HCT116 (cell line): ENCODE measurements at regions not wholly inside any gene's neighbourhood (a gene's known extent, or its start where the extent isn't known, plus 50 kb on each side); places are given as distances from the start of the nearest gene placed in this dataset.

ENCODE experiments used
- ATAC-seq: fragments of 200-7000 bp; cut with Tn5 transposase; 2 replicates; pipeline ENCODE4 v1.9.1; 2020; ENCODE audit warnings: mild to moderate bottlenecking, moderate library complexity
- BruUV-seq: library from RNA; stranded (reverse); fragments of 400-500 nt; replicated peaks from 2 replicates; lab custom pipeline; 2021; lab: Mats Ljungman, UMichigan
- CTCF ChIA-PET: fragments of 300-600 bp; sonication (Branson Sonifier 250); formaldehyde crosslinking; loops from one replicate; lab custom pipeline; 2021; ENCODE audit warnings: antibody characterized with exemption; lab: Charles Lee
- POLR2A ChIA-PET: fragments of 300-600, 350-600 bp; sonication (Branson Sonifier 250); formaldehyde crosslinking; loops from one replicate; lab custom pipeline; 2021; ENCODE audit warnings: antibody characterized with exemption; lab: Charles Lee
- RAD21 ChIA-PET, 2 experiments: fragments of 300-600 bp; sonication (Branson Sonifier 250); formaldehyde crosslinking; loops; one replicate each; lab custom pipeline; 2023; ENCODE audit warnings: low total read pairs in 2 of 2; ENCODE audit not compliant: uncharacterized antibody in 2 of 2, unreplicated experiment in 2 of 2, low non-redundant PET in 1 of 2; lab: Charles Lee
- DNase-seq: peaks from one replicate; pipeline ENCODE4 v3.0.0-alpha.2; 2010; ENCODE audit warnings: low read depth, low spot score
- H2AFZ ChIP-seq: fragments of 200-600 bp; shearing (Covaris generic), sonication (generic); 2 replicates; pipeline ENCODE4 v1.6.1; 2017; ENCODE audit warnings: low read depth, mixed run types, mixed read lengths, antibody characterized with exemption, low read length; ENCODE audit not compliant: poor library complexity, severe bottlenecking
- H3K27ac ChIP-seq: 2 replicates; pipeline ENCODE4 v1.5.1; 2012; ENCODE audit warnings: low read depth, low read length
- H3K27me3 ChIP-seq: fragments of 200-600 bp; sonication (generic); 2 replicates; pipeline ENCODE4 v1.6.1; 2016; ENCODE audit warnings: mixed run types, low read length, mixed read lengths; ENCODE audit not compliant: insufficient read depth
- H3K36me3 ChIP-seq, 2 experiments: fragments of 200-500 bp in 1 of 2; fragments of 200-600 bp in 1 of 2; sonication (Bioruptor generic) in 1 of 2; sonication (generic) in 1 of 2; 2 replicates each; pipeline versions ENCODE4 v1.5.1 to v1.6.1; 2014 to 2016; ENCODE audit warnings: low read length in 2 of 2, inconsistent platforms in 1 of 2, mixed read lengths in 1 of 2, mixed run types in 1 of 2; ENCODE audit not compliant: insufficient read depth in 2 of 2, control insufficient read depth in 1 of 2
- H3K4me1 ChIP-seq, 2 experiments: fragments of 200-600 bp in 1 of 2; sonication (generic) in 1 of 2; 2 replicates each; pipeline versions ENCODE4 v1.5.1 to v1.6.1; 2012 to 2017; ENCODE audit warnings: low read length in 2 of 2, inconsistent platforms in 1 of 2, mild to moderate bottlenecking in 1 of 2, mixed read lengths in 1 of 2, mixed run types in 1 of 2, moderate library complexity in 1 of 2; ENCODE audit not compliant: insufficient read depth in 2 of 2, control insufficient read depth in 1 of 2
- H3K4me2 ChIP-seq: fragments of 200-600 bp; sonication (generic); 2 replicates; pipeline ENCODE4 v1.6.1; 2017; ENCODE audit warnings: mixed run types, low read length, mixed read lengths
- H3K4me3 ChIP-seq, 2 experiments: fragments of 200-600 bp in 1 of 2; sonication (generic) in 1 of 2; replicated peaks in 1 of 2; 2 replicates each; pipeline ENCODE4 v1.5.1; 2011 to 2016; ENCODE audit warnings: low read length in 2 of 2, control low read depth in 1 of 2, low read depth in 1 of 2, mild to moderate bottlenecking in 1 of 2, mixed read lengths in 1 of 2, mixed run types in 1 of 2
- H3K79me2 ChIP-seq: fragments of 200-600 bp; sonication (generic); 2 replicates; pipeline ENCODE4 v1.6.1; 2017; ENCODE audit warnings: mild to moderate bottlenecking, mixed run types, low read length, moderate library complexity, mixed read lengths; ENCODE audit not compliant: insufficient read depth
- H3K9ac ChIP-seq: fragments of 200-600 bp; sonication (generic); 2 replicates; pipeline ENCODE4 v1.6.1; 2016; ENCODE audit warnings: low read length, mixed read lengths
- H3K9me2 ChIP-seq: fragments of 200-600 bp; sonication (generic), shearing (Covaris generic); 2 replicates; pipeline ENCODE4 v1.6.1; 2017; ENCODE audit warnings: mixed run types, mild to moderate bottlenecking, moderate library complexity; ENCODE audit not compliant: insufficient read depth
- H3K9me3 ChIP-seq, 2 experiments: fragments of 200-500 bp in 1 of 2; fragments of 200-600 bp in 1 of 2; sonication (Bioruptor generic) in 1 of 2; sonication (generic) in 1 of 2; 2 replicates each; pipeline ENCODE4 v1.6.1; 2014 to 2017; ENCODE audit warnings: low read length in 2 of 2, mixed read lengths in 2 of 2, inconsistent platforms in 1 of 2, low read depth in 1 of 2, mild to moderate bottlenecking in 1 of 2, mixed run types in 1 of 2, moderate library complexity in 1 of 2; ENCODE audit not compliant: control insufficient read depth in 1 of 2, insufficient read depth in 1 of 2
- H4K20me1 ChIP-seq: fragments of 200-600 bp; sonication (generic), shearing (Covaris generic); 2 replicates; pipeline ENCODE4 v1.6.1; 2017; ENCODE audit warnings: mixed run types, mild to moderate bottlenecking, moderate library complexity; ENCODE audit not compliant: insufficient read depth
- CBX3 ChIP-seq: IDR thresholded peaks from 2 replicates; pipeline ENCODE4 v1.6.1; 2012; ENCODE audit warnings: low read depth
- CTCF ChIP-seq, 3 experiments: fragments of 200-600 bp in 1 of 3; sonication (generic) in 1 of 3; IDR thresholded peaks in 2 of 3; conservative IDR thresholded peaks in 1 of 3; 2 replicates each; pipeline ENCODE4 v1.5.1; 2012 to 2017; ENCODE audit warnings: low read depth in 2 of 3, low read length in 2 of 3, antibody characterized with exemption in 1 of 3, borderline replicate concordance in 1 of 3, control low read depth in 1 of 3, mild to moderate bottlenecking in 1 of 3, mixed read lengths in 1 of 3, mixed run types in 1 of 3, moderate library complexity in 1 of 3; ENCODE audit not compliant: insufficient read depth in 1 of 3
- EGR1 ChIP-seq: IDR thresholded peaks from 2 replicates; pipeline ENCODE4 v1.6.1; 2012; ENCODE audit warnings: low read depth
- ELF1 ChIP-seq: IDR thresholded peaks from 2 replicates; pipeline ENCODE4 v1.6.1; 2012; ENCODE audit warnings: low read depth, borderline replicate concordance
- EZH2 ChIP-seq: fragments of 200-600 bp; sonication (generic); IDR thresholded peaks from 2 replicates; pipeline ENCODE4 v1.6.1; 2017; ENCODE audit warnings: antibody characterized with exemption, mixed run types
- EZH2phosphoT487 ChIP-seq: fragments of 200-600 bp; IDR thresholded peaks from 2 replicates; pipeline ENCODE4 v1.6.1; 2018; ENCODE audit warnings: antibody characterized with exemption, borderline replicate concordance
- FOSL1 ChIP-seq: IDR thresholded peaks from 2 replicates; pipeline ENCODE4 v1.6.1; 2012; ENCODE audit warnings: low read depth
- JUND ChIP-seq: IDR thresholded peaks from 2 replicates; pipeline ENCODE4 v1.6.1; 2012
- MAX ChIP-seq: IDR thresholded peaks from 2 replicates; pipeline ENCODE4 v1.6.1; 2012
- POLR2A ChIP-seq: IDR thresholded peaks from 2 replicates; pipeline ENCODE4 v1.7.0; 2011; ENCODE audit warnings: borderline replicate concordance; ENCODE audit not compliant: insufficient read depth, insufficient read length; ENCODE audit errors: extremely low read depth
- POLR2AphosphoS5 ChIP-seq: IDR thresholded peaks from 2 replicates; pipeline ENCODE4 v1.6.1; 2011; ENCODE audit warnings: mild to moderate bottlenecking, low read depth, low read length, moderate library complexity
- REST ChIP-seq: IDR thresholded peaks from 2 replicates; pipeline ENCODE4 v1.6.1; 2012; ENCODE audit warnings: low read depth
- SIN3A ChIP-seq: IDR thresholded peaks from 2 replicates; pipeline ENCODE4 v1.6.1; 2012; ENCODE audit warnings: low read depth
- SP1 ChIP-seq: IDR thresholded peaks from 2 replicates; pipeline ENCODE4 v1.6.1; 2012; ENCODE audit warnings: low read depth
- TCF7L2 ChIP-seq: IDR thresholded peaks from 2 replicates; pipeline ENCODE4 v1.7.0; 2011; ENCODE audit warnings: borderline replicate concordance, inconsistent platforms; ENCODE audit not compliant: insufficient read depth, insufficient read length; ENCODE audit errors: extremely low read depth
- YY1 ChIP-seq: IDR thresholded peaks from 2 replicates; pipeline ENCODE4 v1.6.1; 2011; ENCODE audit warnings: low read length, low read depth, moderate library complexity, mild to moderate bottlenecking; ENCODE audit not compliant: insufficient replicate concordance; ENCODE audit errors: extremely low read depth
- ZNF274 ChIP-seq: fragments of 200-500 bp; sonication (Bioruptor generic); IDR thresholded peaks from 2 replicates; pipeline ENCODE4 v1.6.1; 2014; ENCODE audit warnings: mild to moderate bottlenecking, low read depth, low read length, inconsistent platforms
- intact Hi-C: fragments of 100-400 bp; cut with micrococcal nuclease; formaldehyde crosslinking; loops from 2 replicates; pipeline ENCODE4 v1.10.0; 2022
- TF ChIP-seq, protein P1 (sequence below): IDR thresholded peaks from 2 replicates; pipeline ENCODE4 v1.6.1; 2012

- POLR2A ChIA-PET: no interaction called here
- Histone ChIP-seq H3K36me3 (no peaks in the 10 kb centered on the region), H2AFZ (no peak overlapping the region), H3K27ac (no peak overlapping the region), H3K79me2 (no peaks in the 10 kb centered on the region), H3K4me3 (no peak overlapping the region), H3K4me2 (no peak overlapping the region), H3K9ac (no peak overlapping the region), H3K27me3 (no peaks in the 10 kb centered on the region), H3K9me2 (no peaks in the 10 kb centered on the region), H4K20me1 (no peaks in the 10 kb centered on the region), H3K4me1 (no peaks in the 10 kb centered on the region), H3K9me3 (no peaks in the 10 kb centered on the region)
- ATAC-seq (no peak), DNase-seq (no peak)
- intact Hi-C loops: no loop called here
- RAD21 ChIA-PET: no interaction called here
- CTCF ChIA-PET: no interaction called here
- TF ChIP-seq EGR1 (no peak), TCF7L2 (no peak), SP1 (no peak), CTCF (IDR thresholded peaks at IDR 0.05 in 2 of 3, conservative IDR thresholded peaks at IDR 0.05 in 1 of 3; ENCODE audit: borderline replicate concordance in 1 of 3, insufficient read depth in 1 of 3, low read depth in 2 of 3, low read length in 2 of 3) (no peak), POLR2A (no peak), REST (no peak), FOSL1 (no peak), POLR2AphosphoS5 (no peak), EZH2 (no peak), EZH2phosphoT487 (no peak), ZNF274 (no peak), CBX3 (no peak), YY1 (no peak), ELF1 (no peak), JUND (no peak), SIN3A (no peak), MAX (no peak)
- TF ChIP-seq, protein P1, sequence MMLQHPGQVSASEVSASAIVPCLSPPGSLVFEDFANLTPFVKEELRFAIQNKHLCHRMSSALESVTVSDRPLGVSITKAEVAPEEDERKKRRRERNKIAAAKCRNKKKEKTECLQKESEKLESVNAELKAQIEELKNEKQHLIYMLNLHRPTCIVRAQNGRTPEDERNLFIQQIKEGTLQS: no peak
- BruUV-seq: no TSS peak
Measured at GRCh38 chr22:22800716-22801115, 86.9 kb upstream of the IGLL5 start.
